ENCODE measurements at regions not wholly inside any gene's neighbourhood (a gene's known extent, or its start where the extent isn't known, plus 50 kb on each side); places are given as distances from the start of the nearest gene placed in this dataset.

- H3K36me3 Mint-ChIP-seq (ENCODE audit: low read depth): no peaks in the 10 kb centered on the region
- Histone ChIP-seq H3K36me3 (ENCODE audit: control insufficient read depth, insufficient read depth, low read length) (no peaks in the 10 kb centered on the region), H3K4me1 (ENCODE audit: control insufficient read depth, insufficient read depth, low read length) (peaks cover 4% of the 10 kb centered on the region), H3K9me3 (ENCODE audit: control insufficient read depth, low read length) (no peaks in the 10 kb centered on the region), H3K9ac (ENCODE audit: extremely low read depth, low read length, poor library complexity, severe bottlenecking) (no peak overlapping the region), H3K27ac (ENCODE audit: low read depth, low read length) (no peak overlapping the region), H3K4me3 (ENCODE audit: low read length) (no peak overlapping the region), H3K27me3 (ENCODE audit: control insufficient read depth, insufficient read depth, low read length, poor library complexity, severe bottlenecking) (no peaks in the 10 kb centered on the region)
- WGBS, 2 experiments (ENCODE audit: insufficient coverage in 1 of 2, insufficient read length in 1 of 2): 13 to 28% methylated on average over 5 to 7 of the region's 7 CpGs
- TF ChIP-seq CTCF (conservative IDR thresholded peaks at IDR 0.05): peak; percentile 91
- H3K4me1 Mint-ChIP-seq: peaks cover 15% of the 10 kb centered on the region
- H3K27ac Mint-ChIP-seq: peak overlapping the region; percentile 4
- no peak overlapping the region for H3K4me3 Mint-ChIP-seq
- DNase-seq: peak; percentile 90
- H3K27me3 Mint-ChIP-seq (ENCODE audit: insufficient read depth): no peaks in the 10 kb centered on the region
- no peaks in the 10 kb centered on the region for H3K9me3 Mint-ChIP-seq
Measured at GRCh38 chr9:613771-614347, 227.6 kb upstream of the DMRT1 start.

- H3K9me3 Mint-ChIP-seq: no peaks in the 10 kb centered on the region
- H3K4me1 Mint-ChIP-seq: peaks cover 15% of the 10 kb centered on the region
- H3K27ac Mint-ChIP-seq: no peak overlapping the region
- no peak for DNase-seq
- no peak overlapping the region for H3K9ac ChIP-seq (ENCODE audit: extremely low read depth, low read length, poor library complexity, severe bottlenecking)
- H3K4me3 ChIP-seq (ENCODE audit: low read length): no peak overlapping the region
- no peak overlapping the region for H3K4me3 Mint-ChIP-seq
- H3K27ac ChIP-seq (ENCODE audit: low read depth, low read length): no peak overlapping the region
- no peaks in the 10 kb centered on the region for H3K27me3 ChIP-seq (ENCODE audit: control insufficient read depth, insufficient read depth, low read length, poor library complexity, severe bottlenecking)
- H3K36me3 ChIP-seq (ENCODE audit: control insufficient read depth, insufficient read depth, low read length): no peaks in the 10 kb centered on the region
- TF ChIP-seq CTCF (conservative IDR thresholded peaks at IDR 0.05): no peak
- WGBS, 2 experiments (ENCODE audit: insufficient coverage in 1 of 2, insufficient read length in 1 of 2): 99% methylated on average over 4 of the region's 4 CpGs; no CpG with 5 or more reads in 1 of the 2 experiments
- H3K9me3 ChIP-seq (ENCODE audit: control insufficient read depth, low read length): no peaks in the 10 kb centered on the region
- H3K36me3 Mint-ChIP-seq (ENCODE audit: low read depth): no peaks in the 10 kb centered on the region
- H3K27me3 Mint-ChIP-seq (ENCODE audit: insufficient read depth): no peaks in the 10 kb centered on the region
- peaks cover 4% of the 10 kb centered on the region for H3K4me1 ChIP-seq (ENCODE audit: control insufficient read depth, insufficient read depth, low read length)
Measured at GRCh38 chr9:614431-614830, 227.1 kb upstream of the DMRT1 start.

DNA sequence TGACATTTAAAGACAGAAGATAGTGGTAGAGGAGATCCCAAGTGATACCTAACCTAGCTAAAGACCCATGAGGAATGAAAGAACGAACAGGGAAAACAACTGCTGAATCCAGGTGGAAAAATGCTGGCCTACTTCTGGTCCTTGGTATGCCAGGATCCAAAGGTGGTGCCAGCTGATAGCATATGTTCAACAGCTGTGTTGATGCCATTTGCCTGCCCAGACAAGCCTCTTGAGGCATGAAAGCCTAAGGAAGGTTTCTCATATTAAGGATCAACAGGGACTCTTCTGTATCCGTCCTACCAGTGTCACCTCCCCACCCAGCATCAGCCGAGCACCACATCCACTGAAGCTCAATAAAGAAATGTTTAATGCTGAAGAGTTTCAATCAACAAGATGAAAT lies 225.7 kb upstream of the DMRT1 start:
- Mint-ChIP-seq H3K4me3 (no peak overlapping the region), H3K36me3 (ENCODE audit: low read depth) (no peaks in the 10 kb centered on the region), H3K4me1 (peaks cover 15% of the 10 kb centered on the region), H3K27me3 (ENCODE audit: insufficient read depth) (no peaks in the 10 kb centered on the region), H3K27ac (no peak overlapping the region), H3K9me3 (no peaks in the 10 kb centered on the region)
- Histone ChIP-seq H3K36me3 (ENCODE audit: control insufficient read depth, insufficient read depth, low read length) (no peaks in the 10 kb centered on the region), H3K4me1 (ENCODE audit: control insufficient read depth, insufficient read depth, low read length) (peaks cover 4% of the 10 kb centered on the region), H3K27ac (ENCODE audit: low read depth, low read length) (no peak overlapping the region), H3K4me3 (ENCODE audit: low read length) (no peak overlapping the region), H3K9ac (ENCODE audit: extremely low read depth, low read length, poor library complexity, severe bottlenecking) (no peak overlapping the region), H3K9me3 (ENCODE audit: control insufficient read depth, low read length) (no peaks in the 10 kb centered on the region), H3K27me3 (ENCODE audit: control insufficient read depth, insufficient read depth, low read length, poor library complexity, severe bottlenecking) (no peaks in the 10 kb centered on the region)
- 86 to 95% methylated on average over 1 to 3 of the region's 3 CpGs for WGBS, 2 experiments (ENCODE audit: insufficient coverage in 1 of 2, insufficient read length in 1 of 2)
- DNase-seq: no peak
- TF ChIP-seq CTCF (conservative IDR thresholded peaks at IDR 0.05): no peak
